ENCODE measurements at regions not wholly inside any gene's neighbourhood (a gene's known extent, or its start where the extent isn't known, plus 50 kb on each side); places are given as distances from the start of the nearest gene placed in this dataset.

DNA sequence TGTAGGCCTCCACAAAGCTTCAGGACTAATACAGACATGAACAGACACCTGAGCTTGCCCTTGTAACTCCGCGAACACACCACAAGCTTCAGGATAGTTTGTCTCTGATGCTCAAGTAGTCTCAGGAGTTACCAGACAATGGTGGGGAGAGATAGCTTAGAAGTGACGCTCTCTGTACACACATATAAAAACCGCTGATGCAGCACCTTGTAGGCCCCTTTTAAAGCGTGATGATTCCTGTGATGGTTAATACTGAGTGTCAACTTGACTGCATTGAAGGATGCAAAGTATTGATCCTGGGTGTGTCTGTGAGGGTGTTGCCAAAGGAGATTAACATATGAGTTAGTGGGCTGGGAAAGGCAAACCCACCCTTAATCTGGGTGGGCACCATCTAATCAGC lies 78.7 kb downstream of the MAGED4 start:
- Histone ChIP-seq H3K4me3 (ENCODE audit: extremely low read depth in 1 of 4, insufficient read depth in 2 of 4, low read depth in 3 of 4, low read length in 4 of 4) (no peak overlapping the region), H3K27me3 (replicated peaks in 1 of 4; ENCODE audit: control insufficient read depth in 3 of 4, extremely low read depth in 1 of 4, insufficient read depth in 3 of 4, low read length in 3 of 4) (no peaks in the 10 kb centered on the region), H3K14ac (ENCODE audit: insufficient read length) (no peak overlapping the region), H3K79me1 (ENCODE audit: low read depth, low read length) (no peaks in the 10 kb centered on the region), H3K4ac (replicated peaks; ENCODE audit: insufficient read length, low read depth, low read length) (no peak overlapping the region), H3K56ac (replicated peaks; ENCODE audit: insufficient read length, low read depth, low read length) (no peak overlapping the region), H3K79me2 (ENCODE audit: control insufficient read depth in 1 of 2, insufficient read depth in 2 of 2, low read length in 2 of 2) (no peaks in the 10 kb centered on the region), H3K4me2 (ENCODE audit: insufficient read depth in 1 of 2, low read depth in 2 of 2, low read length in 2 of 2) (no peak overlapping the region), H2BK120ac (replicated peaks; ENCODE audit: low read depth, low read length) (no peak overlapping the region), H3K27ac (ENCODE audit: low read depth, low read length) (no peak overlapping the region), H3K23ac (ENCODE audit: insufficient read length) (no peak overlapping the region), H3K9me3 (ENCODE audit: insufficient read depth in 2 of 2, low read depth in 1 of 2, low read length in 1 of 2) (no peaks in the 10 kb centered on the region), H4K8ac (ENCODE audit: extremely low read depth, insufficient read depth, low read length) (no peak overlapping the region), H3K23me2 (ENCODE audit: low read depth, low read length) (peaks cover 3% of the 10 kb centered on the region; the same call in 1 of the 2 replicates), H2BK12ac (ENCODE audit: low read depth, low read length) (no peak overlapping the region), H3K9ac (replicated peaks in 1 of 4; ENCODE audit: extremely low read depth in 1 of 4, low read depth in 3 of 4, low read length in 3 of 4) (no peak overlapping the region), H3K4me1 (replicated peaks in 1 of 4; ENCODE audit: control insufficient read depth in 3 of 4, insufficient read depth in 4 of 4, low read length in 3 of 4) (no peaks in the 10 kb centered on the region; a peak in 1 of 7 replicates), H4K5ac (ENCODE audit: insufficient read length, low read depth, low read length) (no peak overlapping the region), H2AK5ac (ENCODE audit: low read depth, low read length) (no peak overlapping the region), H4K91ac (replicated peaks; ENCODE audit: insufficient read length, low read length) (no peak overlapping the region), H2AFZ (ENCODE audit: low read length) (no peak overlapping the region), H4K20me1 (replicated peaks in 1 of 2; ENCODE audit: control insufficient read depth in 1 of 2, insufficient read depth in 2 of 2, low read length in 2 of 2) (no peaks in the 10 kb centered on the region), H3K36me3 (ENCODE audit: control insufficient read depth in 2 of 4, insufficient read depth in 4 of 4, low read length in 3 of 4) (no peaks in the 10 kb centered on the region), H3K18ac (ENCODE audit: extremely low read depth, low read length) (no peak overlapping the region), H2BK20ac (ENCODE audit: low read length) (no peak overlapping the region), H2BK5ac (ENCODE audit: low read depth, low read length) (no peak overlapping the region), H2BK15ac (ENCODE audit: low read length) (no peak overlapping the region)
- FAIRE-seq, result no peak
- no peak for DNase-seq (ENCODE audit: low read depth in 1 of 2, low spot score in 2 of 2)
- ChIA-PET CTCF (ENCODE audit: partially characterized antibody) (no interaction called here), POLR2A (ENCODE audit: partially characterized antibody) (no interaction called here)
- 93% methylated on average over 5 of the region's 5 CpGs; no CpG with 5 or more reads in 1 of the 2 experiments for WGBS, 2 experiments (ENCODE audit: extremely low coverage in 1 of 2, insufficient coverage in 1 of 2, insufficient read length in 1 of 2, insufficient replicate concordance in 2 of 2, low coverage in 1 of 2, low lambda C conversion rate in 2 of 2, missing lambda C conversion rate in 1 of 2)
- TF ChIP-seq CHD1 (IDR thresholded peaks at IDR 0.05; ENCODE audit: low read depth, low read length) (no peak), TEAD4 (IDR thresholded peaks at IDR 0.05; ENCODE audit: low read depth, low read length) (no peak), ASH2L (IDR thresholded peaks at IDR 0.05; ENCODE audit: low read length) (no peak), POLR2AphosphoS5 (IDR thresholded peaks at IDR 0.05; ENCODE audit: low read depth, low read length) (no peak), HDAC6 (IDR thresholded peaks at IDR 0.05; ENCODE audit: low read depth, low read length) (no peak), NRF1 (IDR thresholded peaks at IDR 0.05; ENCODE audit: low read depth, low read length) (no peak), RAD21 (IDR thresholded peaks at IDR 0.05 in 1 of 2, conservative IDR thresholded peaks at IDR 0.05 in 1 of 2; ENCODE audit: low read depth in 2 of 2, low read length in 2 of 2) (no peak), ZNF274 (IDR thresholded peaks at IDR 0.05; ENCODE audit: borderline replicate concordance, extremely low read depth, low read length) (no peak), POLR2A (IDR thresholded peaks at IDR 0.05; ENCODE audit: control extremely low read depth in 1 of 2, low read depth in 2 of 2, low read length in 2 of 2) (no peak), KDM5A (IDR thresholded peaks at IDR 0.05; ENCODE audit: low read length) (no peak), FOSL1 (IDR thresholded peaks at IDR 0.05; ENCODE audit: insufficient read depth, low read depth, low read length) (no peak), SP1 (IDR thresholded peaks at IDR 0.05; ENCODE audit: low read depth, low read length) (no peak), RNF2 (IDR thresholded peaks at IDR 0.05; ENCODE audit: borderline replicate concordance, low read depth, low read length, missing control alignments, poor library complexity, severe bottlenecking) (no peak), RBBP5 (IDR thresholded peaks at IDR 0.05; ENCODE audit: borderline replicate concordance, low read depth, low read length) (no peak), SAP30 (IDR thresholded peaks at IDR 0.05; ENCODE audit: insufficient read depth, insufficient replicate concordance, low read length) (no peak), TBP (IDR thresholded peaks at IDR 0.05; ENCODE audit: low read depth, low read length) (no peak)
